ENCODE measurements at regions not wholly inside any gene's neighbourhood (a gene's known extent, or its start where the extent isn't known, plus 50 kb on each side); places are given as distances from the start of the nearest gene placed in this dataset.
A peak's percentile ranks its signal among the peaks of the same experiment; 100 is the strongest.

DNA sequence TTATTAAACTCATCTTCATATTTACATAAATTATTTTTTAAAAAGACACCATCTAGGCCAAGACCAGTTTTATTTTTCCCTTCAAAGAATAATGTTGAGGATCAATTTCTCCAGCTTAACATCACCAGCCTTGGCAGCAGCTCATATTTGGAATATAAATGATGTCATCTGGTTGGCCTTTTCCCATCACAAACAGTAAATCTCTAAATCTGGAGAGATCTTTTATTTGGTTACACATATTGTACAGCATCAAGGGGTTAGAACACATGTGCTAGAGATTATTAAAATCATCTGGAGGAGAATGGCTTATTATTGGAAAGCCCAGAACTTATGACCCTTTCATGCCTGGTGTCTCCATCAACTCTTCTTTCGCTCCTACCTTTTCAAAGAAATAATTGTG is 508.8 kb downstream of the PLPP3 start:
- no peak for TF ChIP-seq CTCF (IDR thresholded peaks at IDR 0.05)
- no peak for TF ChIP-seq POLR2A (IDR thresholded peaks at IDR 0.05)
- TF ChIP-seq EP300 (IDR thresholded peaks at IDR 0.05): peak in 1 of 2 donors; percentile 24

Data from tibial nerve (tissue), 4 donors.